WTC11 (cell line): ENCODE measurements at regions not wholly inside any gene's neighbourhood (a gene's known extent, or its start where the extent isn't known, plus 50 kb on each side); places are given as distances from the start of the nearest gene placed in this dataset.

Experiments
- ATAC-seq: fragments of 200-7000 bp; cut with Tn5 transposase; 2 replicates; pipeline ENCODE4 v1.10.0; 2021; ENCODE audit warnings: mild to moderate bottlenecking, moderate library complexity
- CTCF ChIA-PET: fragments of 300-600 bp; sonication (Branson Sonifier 250); formaldehyde crosslinking; loops from one replicate; lab custom pipeline; 2021; ENCODE audit warnings: antibody characterized with exemption; lab: Charles Lee
- POLR2A ChIA-PET: fragments of 350-600 bp; sonication (Branson Sonifier 250); formaldehyde crosslinking; loops from one replicate; lab custom pipeline; 2021; ENCODE audit warnings: antibody characterized with exemption; lab: Charles Lee
- DNase-seq: peaks from one replicate; pipeline ENCODE4 v3.0.0; 2021; ENCODE audit warnings: low spot score
- H3K27ac Mint-ChIP-seq: 2 replicates; pipeline ENCODE4 v1.8.0; 2021; ENCODE audit warnings: mixed read lengths
- H3K27me3 Mint-ChIP-seq: 2 replicates; pipeline ENCODE4 v1.8.0; 2021; ENCODE audit warnings: low read depth, mild to moderate bottlenecking, moderate library complexity, mixed read lengths
- H3K36me3 Mint-ChIP-seq: 2 replicates; pipeline ENCODE4 v1.8.0; 2021; ENCODE audit warnings: mixed read lengths
- H3K4me1 Mint-ChIP-seq: 2 replicates; pipeline ENCODE4 v1.8.0; 2022; ENCODE audit warnings: mixed read lengths
- H3K4me3 Mint-ChIP-seq: 2 replicates; pipeline ENCODE4 v1.8.0; 2021; ENCODE audit warnings: mild to moderate bottlenecking, moderate library complexity, mixed read lengths
- H3K9me3 Mint-ChIP-seq: 2 replicates; pipeline ENCODE4 v1.8.0; 2021; ENCODE audit warnings: mixed read lengths
- ARID4B ChIP-seq: sonication (generic); formaldehyde crosslinking; IDR thresholded peaks from 2 replicates; pipeline ENCODE4 v1.8.0; 2023; ENCODE audit warnings: missing genetic modification reagents, mild to moderate bottlenecking, borderline replicate concordance
- ATF1 ChIP-seq: sonication (generic); formaldehyde crosslinking; IDR thresholded peaks from 2 replicates; pipeline ENCODE4 v1.8.1; 2023; ENCODE audit warnings: mild to moderate bottlenecking, moderate library complexity, missing genetic modification reagents
- CBFB ChIP-seq: sonication (generic); formaldehyde crosslinking; IDR thresholded peaks from 2 replicates; pipeline ENCODE4 v1.8.1; 2022; ENCODE audit warnings: mild to moderate bottlenecking, low read depth, missing genetic modification reagents
- CDX4 ChIP-seq: fragments of 250-450 bp; sonication (Bioruptor Pico); IDR thresholded peaks from 2 replicates; pipeline ENCODE4 v1.9.0; 2021; ENCODE audit warnings: moderate library complexity, mild to moderate bottlenecking, inconsistent platforms, borderline replicate concordance
- EMX1 ChIP-seq: fragments of 250-450 bp; sonication (Bioruptor Pico); IDR thresholded peaks from 2 replicates; pipeline ENCODE4 v1.8.0; 2021; ENCODE audit warnings: mild to moderate bottlenecking
- ERG ChIP-seq: fragments of 250-450 bp; sonication (Bioruptor Pico); IDR thresholded peaks from 2 replicates; pipeline ENCODE4 v1.8.0; 2021; ENCODE audit warnings: mild to moderate bottlenecking
- HMGXB4 ChIP-seq: sonication (generic); formaldehyde crosslinking; IDR thresholded peaks from 2 replicates; pipeline ENCODE4 v1.8.1; 2023; ENCODE audit warnings: mild to moderate bottlenecking, moderate library complexity, missing genetic modification reagents
- IRF1 ChIP-seq: sonication (generic); formaldehyde crosslinking; IDR thresholded peaks from 2 replicates; pipeline ENCODE4 v1.8.0; 2023; ENCODE audit warnings: missing genetic modification reagents
- JAZF1 ChIP-seq: fragments of 250-450 bp; sonication (Bioruptor Pico); IDR thresholded peaks from 2 replicates; pipeline ENCODE4 v1.9.0; 2021; ENCODE audit warnings: moderate library complexity, mild to moderate bottlenecking, inconsistent platforms
- KAT7 ChIP-seq: sonication (generic); formaldehyde crosslinking; IDR thresholded peaks from 2 replicates; pipeline ENCODE4 v1.8.1; 2023; ENCODE audit warnings: missing genetic modification reagents, mild to moderate bottlenecking, borderline replicate concordance
- MAX ChIP-seq: sonication (generic); formaldehyde crosslinking; IDR thresholded peaks from 2 replicates; pipeline ENCODE4 v1.8.0; 2022; ENCODE audit warnings: mild to moderate bottlenecking, missing genetic modification reagents
- NR2C2 ChIP-seq: sonication (generic); formaldehyde crosslinking; IDR thresholded peaks from 2 replicates; pipeline ENCODE4 v1.8.0; 2022; ENCODE audit warnings: mild to moderate bottlenecking, missing genetic modification reagents
- SP1 ChIP-seq: sonication (generic); formaldehyde crosslinking; conservative IDR thresholded peaks from 2 replicates; pipeline ENCODE4 v1.8.1; 2022; ENCODE audit warnings: missing genetic modification reagents
- TEAD1 ChIP-seq: sonication (generic); formaldehyde crosslinking; IDR thresholded peaks from 2 replicates; pipeline ENCODE4 v1.8.0; 2022; ENCODE audit warnings: mild to moderate bottlenecking, missing genetic modification reagents
- ZNF281 ChIP-seq: sonication (generic); formaldehyde crosslinking; IDR thresholded peaks from 2 replicates; pipeline ENCODE4 v1.8.0; 2023; ENCODE audit warnings: mild to moderate bottlenecking, missing genetic modification reagents
- ZNF317 ChIP-seq: sonication (generic); formaldehyde crosslinking; IDR thresholded peaks from 2 replicates; pipeline ENCODE4 v1.8.1; 2023; ENCODE audit warnings: low read depth, mild to moderate bottlenecking, moderate library complexity, missing genetic modification reagents, borderline replicate concordance
- ZNF416 ChIP-seq: fragments of 250-450 bp; sonication (Bioruptor Pico); IDR thresholded peaks from 2 replicates; pipeline ENCODE4 v1.9.0; 2021; ENCODE audit warnings: mild to moderate bottlenecking, inconsistent platforms
- ZSCAN18 ChIP-seq: fragments of 250-450 bp; sonication (Bioruptor Pico); IDR thresholded peaks from 2 replicates; pipeline ENCODE4 v2.1.2; 2022; ENCODE audit warnings: mild to moderate bottlenecking, moderate library complexity

GRCh38 chr1:212556822-212557549, 51.6 kb upstream of the ATF3 start (continued):
- TF ChIP-seq TEAD1 (CRISPR knock-in tag): no peak
- TF ChIP-seq KAT7 (CRISPR knock-in tag): no peak
- no peak for TF ChIP-seq ERG (CRISPR knock-in tag)
- no peak for TF ChIP-seq SP1 (CRISPR knock-in tag)
- no peak for TF ChIP-seq NR2C2 (CRISPR knock-in tag)
- TF ChIP-seq CDX4 (CRISPR knock-in tag): no peak
- TF ChIP-seq ZNF281 (CRISPR knock-in tag): no peak

- ATAC-seq (peak; percentile 77), DNase-seq (peak; percentile 60)
- no peaks in the 10 kb centered on the region; the same call in 1 of the 2 replicates for H3K36me3 Mint-ChIP-seq
- H3K27ac Mint-ChIP-seq: peak overlapping the region; percentile 61
- ChIA-PET CTCF (interaction anchor here (0.5 to 2.6 kb wide), 11 partner anchors 37 to 192 kb away, joined by 3 to 16 read pairs (median 6); partner anchors contain the start of gene ATF3), POLR2A (interaction anchor here (0.6 to 2.4 kb wide), 9 partner anchors 12 to 830 kb away, joined by 3 to 52 read pairs (median 3); partner anchors contain the start of gene ATF3)
- peaks cover 12% of the 10 kb centered on the region for H3K4me1 Mint-ChIP-seq
- peaks cover 28% of the 10 kb centered on the region for H3K27me3 Mint-ChIP-seq
- peak overlapping the region; percentile 70 for H3K4me3 Mint-ChIP-seq
- H3K9me3 Mint-ChIP-seq: peaks cover 12% of the 10 kb centered on the region; the same call in 1 of the 2 replicates
- TF ChIP-seq ZSCAN18 (CRISPR knock-in tag): no peak
- TF ChIP-seq ARID4B (CRISPR knock-in tag): 0 out of 2 replicates have a peak, but pooled peaks have one; percentile 24
- TF ChIP-seq ZNF416 (CRISPR knock-in tag): no peak
- TF ChIP-seq CBFB (CRISPR knock-in tag): no peak
- no peak for TF ChIP-seq ZNF317 (CRISPR knock-in tag)
- TF ChIP-seq IRF1 (CRISPR knock-in tag): no peak
- TF ChIP-seq EMX1 (CRISPR knock-in tag): no peak
- 0 out of 2 replicates have a peak, but pooled peaks have one; percentile 41 for TF ChIP-seq HMGXB4 (CRISPR knock-in tag)
- no peak for TF ChIP-seq JAZF1 (CRISPR knock-in tag)
- TF ChIP-seq ATF1 (CRISPR knock-in tag): no peak
- peak; percentile 23; the same call in 1 of the 2 replicates for TF ChIP-seq MAX
These were observed 50.5 kb upstream of the ATF3 start for GRCh38 chr1:212557739-212558692.
